HCT116 (cell line): ENCODE measurements at regions not wholly inside any gene's neighbourhood (a gene's known extent, or its start where the extent isn't known, plus 50 kb on each side); places are given as distances from the start of the nearest gene placed in this dataset.

ENCODE experiments used
- ATAC-seq: fragments of 200-7000 bp; cut with Tn5 transposase; 2 replicates; pipeline ENCODE4 v1.9.1; 2020; ENCODE audit warnings: mild to moderate bottlenecking, moderate library complexity
- BruUV-seq: library from RNA; stranded (reverse); fragments of 400-500 nt; replicated peaks from 2 replicates; lab custom pipeline; 2021; lab: Mats Ljungman, UMichigan
- CTCF ChIA-PET: fragments of 300-600 bp; sonication (Branson Sonifier 250); formaldehyde crosslinking; loops from one replicate; lab custom pipeline; 2021; ENCODE audit warnings: antibody characterized with exemption; lab: Charles Lee
- POLR2A ChIA-PET: fragments of 300-600, 350-600 bp; sonication (Branson Sonifier 250); formaldehyde crosslinking; loops from one replicate; lab custom pipeline; 2021; ENCODE audit warnings: antibody characterized with exemption; lab: Charles Lee
- RAD21 ChIA-PET, 2 experiments: fragments of 300-600 bp; sonication (Branson Sonifier 250); formaldehyde crosslinking; loops; one replicate each; lab custom pipeline; 2023; ENCODE audit warnings: low total read pairs in 2 of 2; ENCODE audit not compliant: uncharacterized antibody in 2 of 2, unreplicated experiment in 2 of 2, low non-redundant PET in 1 of 2; lab: Charles Lee
- DNase-seq: peaks from one replicate; pipeline ENCODE4 v3.0.0-alpha.2; 2010; ENCODE audit warnings: low read depth, low spot score
- H2AFZ ChIP-seq: fragments of 200-600 bp; shearing (Covaris generic), sonication (generic); 2 replicates; pipeline ENCODE4 v1.6.1; 2017; ENCODE audit warnings: low read depth, mixed run types, mixed read lengths, antibody characterized with exemption, low read length; ENCODE audit not compliant: poor library complexity, severe bottlenecking
- H3K27ac ChIP-seq: 2 replicates; pipeline ENCODE4 v1.5.1; 2012; ENCODE audit warnings: low read depth, low read length
- H3K27me3 ChIP-seq: fragments of 200-600 bp; sonication (generic); 2 replicates; pipeline ENCODE4 v1.6.1; 2016; ENCODE audit warnings: mixed run types, low read length, mixed read lengths; ENCODE audit not compliant: insufficient read depth
- H3K36me3 ChIP-seq, 2 experiments: fragments of 200-500 bp in 1 of 2; fragments of 200-600 bp in 1 of 2; sonication (Bioruptor generic) in 1 of 2; sonication (generic) in 1 of 2; 2 replicates each; pipeline versions ENCODE4 v1.5.1 to v1.6.1; 2014 to 2016; ENCODE audit warnings: low read length in 2 of 2, inconsistent platforms in 1 of 2, mixed read lengths in 1 of 2, mixed run types in 1 of 2; ENCODE audit not compliant: insufficient read depth in 2 of 2, control insufficient read depth in 1 of 2
- H3K4me1 ChIP-seq, 2 experiments: fragments of 200-600 bp in 1 of 2; sonication (generic) in 1 of 2; 2 replicates each; pipeline versions ENCODE4 v1.5.1 to v1.6.1; 2012 to 2017; ENCODE audit warnings: low read length in 2 of 2, inconsistent platforms in 1 of 2, mild to moderate bottlenecking in 1 of 2, mixed read lengths in 1 of 2, mixed run types in 1 of 2, moderate library complexity in 1 of 2; ENCODE audit not compliant: insufficient read depth in 2 of 2, control insufficient read depth in 1 of 2
- H3K4me2 ChIP-seq: fragments of 200-600 bp; sonication (generic); 2 replicates; pipeline ENCODE4 v1.6.1; 2017; ENCODE audit warnings: mixed run types, low read length, mixed read lengths
- H3K4me3 ChIP-seq, 2 experiments: fragments of 200-600 bp in 1 of 2; sonication (generic) in 1 of 2; replicated peaks in 1 of 2; 2 replicates each; pipeline ENCODE4 v1.5.1; 2011 to 2016; ENCODE audit warnings: low read length in 2 of 2, control low read depth in 1 of 2, low read depth in 1 of 2, mild to moderate bottlenecking in 1 of 2, mixed read lengths in 1 of 2, mixed run types in 1 of 2
- H3K79me2 ChIP-seq: fragments of 200-600 bp; sonication (generic); 2 replicates; pipeline ENCODE4 v1.6.1; 2017; ENCODE audit warnings: mild to moderate bottlenecking, mixed run types, low read length, moderate library complexity, mixed read lengths; ENCODE audit not compliant: insufficient read depth
- H3K9ac ChIP-seq: fragments of 200-600 bp; sonication (generic); 2 replicates; pipeline ENCODE4 v1.6.1; 2016; ENCODE audit warnings: low read length, mixed read lengths
- H3K9me2 ChIP-seq: fragments of 200-600 bp; sonication (generic), shearing (Covaris generic); 2 replicates; pipeline ENCODE4 v1.6.1; 2017; ENCODE audit warnings: mixed run types, mild to moderate bottlenecking, moderate library complexity; ENCODE audit not compliant: insufficient read depth
- H3K9me3 ChIP-seq, 2 experiments: fragments of 200-500 bp in 1 of 2; fragments of 200-600 bp in 1 of 2; sonication (Bioruptor generic) in 1 of 2; sonication (generic) in 1 of 2; 2 replicates each; pipeline ENCODE4 v1.6.1; 2014 to 2017; ENCODE audit warnings: low read length in 2 of 2, mixed read lengths in 2 of 2, inconsistent platforms in 1 of 2, low read depth in 1 of 2, mild to moderate bottlenecking in 1 of 2, mixed run types in 1 of 2, moderate library complexity in 1 of 2; ENCODE audit not compliant: control insufficient read depth in 1 of 2, insufficient read depth in 1 of 2
- H4K20me1 ChIP-seq: fragments of 200-600 bp; sonication (generic), shearing (Covaris generic); 2 replicates; pipeline ENCODE4 v1.6.1; 2017; ENCODE audit warnings: mixed run types, mild to moderate bottlenecking, moderate library complexity; ENCODE audit not compliant: insufficient read depth
- CEBPB ChIP-seq: IDR thresholded peaks from 2 replicates; pipeline ENCODE4 v1.6.1; 2012; ENCODE audit warnings: low read depth
- EZH2 ChIP-seq: fragments of 200-600 bp; sonication (generic); IDR thresholded peaks from 2 replicates; pipeline ENCODE4 v1.6.1; 2017; ENCODE audit warnings: antibody characterized with exemption, mixed run types
- EZH2phosphoT487 ChIP-seq: fragments of 200-600 bp; IDR thresholded peaks from 2 replicates; pipeline ENCODE4 v1.6.1; 2018; ENCODE audit warnings: antibody characterized with exemption, borderline replicate concordance
- SIN3A ChIP-seq: IDR thresholded peaks from 2 replicates; pipeline ENCODE4 v1.6.1; 2012; ENCODE audit warnings: low read depth
- YY1 ChIP-seq: IDR thresholded peaks from 2 replicates; pipeline ENCODE4 v1.6.1; 2011; ENCODE audit warnings: low read length, low read depth, moderate library complexity, mild to moderate bottlenecking; ENCODE audit not compliant: insufficient replicate concordance; ENCODE audit errors: extremely low read depth
- intact Hi-C: fragments of 100-400 bp; cut with micrococcal nuclease; formaldehyde crosslinking; loops from 2 replicates; pipeline ENCODE4 v1.10.0; 2022
- TF ChIP-seq, protein P1 (sequence below): IDR thresholded peaks from 2 replicates; pipeline ENCODE4 v1.6.1; 2012; ENCODE audit warnings: low read depth
- TF ChIP-seq, protein P2 (sequence below), 3 experiments: fragments of 200-600 bp in 1 of 3; sonication (generic) in 1 of 3; IDR thresholded peaks in 2 of 3; conservative IDR thresholded peaks in 1 of 3; 2 replicates each; pipeline ENCODE4 v1.5.1; 2012 to 2017; ENCODE audit warnings: low read depth in 2 of 3, low read length in 2 of 3, antibody characterized with exemption in 1 of 3, borderline replicate concordance in 1 of 3, control low read depth in 1 of 3, mild to moderate bottlenecking in 1 of 3, mixed read lengths in 1 of 3, mixed run types in 1 of 3, moderate library complexity in 1 of 3; ENCODE audit not compliant: insufficient read depth in 1 of 3
- TF ChIP-seq, protein P3 (sequence below): IDR thresholded peaks from 2 replicates; pipeline ENCODE4 v1.6.1; 2012
- TF ChIP-seq, protein P4 (sequence below): IDR thresholded peaks from 2 replicates; pipeline ENCODE4 v1.6.1; 2011; ENCODE audit warnings: mild to moderate bottlenecking, low read length, moderate library complexity; ENCODE audit not compliant: insufficient replicate concordance; ENCODE audit errors: extremely low read depth
- TF ChIP-seq, protein P5 (sequence below): IDR thresholded peaks from 2 replicates; pipeline ENCODE4 v1.6.1; 2012

DNA sequence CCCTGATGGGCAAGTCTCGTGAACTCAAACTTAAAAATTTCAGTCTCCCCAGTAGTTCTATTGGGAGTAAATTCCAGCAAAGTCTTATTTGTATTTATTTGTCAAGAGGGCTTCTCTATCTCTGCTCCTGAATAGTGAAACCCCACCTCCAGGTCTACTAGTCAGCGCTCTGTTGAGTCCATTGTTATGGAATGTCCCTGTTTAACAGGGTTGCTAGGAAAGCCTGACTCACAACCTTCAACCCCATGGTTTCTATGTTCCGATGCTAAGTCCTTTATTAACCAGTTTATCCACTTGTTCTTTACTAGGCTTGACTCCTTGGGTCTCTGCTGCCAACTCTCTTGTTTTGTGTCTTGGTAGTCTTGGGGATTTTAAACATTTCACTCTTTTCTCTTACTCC, 250.7 kb upstream of the MYOCD start:
- Histone ChIP-seq H3K4me3 (no peak overlapping the region), H4K20me1 (no peaks in the 10 kb centered on the region), H3K9ac (no peak overlapping the region), H3K4me1 (no peaks in the 10 kb centered on the region), H3K9me3 (no peaks in the 10 kb centered on the region), H3K9me2 (no peaks in the 10 kb centered on the region), H3K27me3 (peaks cover 8% of the 10 kb centered on the region), H3K4me2 (no peak overlapping the region), H3K36me3 (no peaks in the 10 kb centered on the region), H2AFZ (no peak overlapping the region), H3K79me2 (no peaks in the 10 kb centered on the region), H3K27ac (no peak overlapping the region)
- TF ChIP-seq EZH2 = no peak
- TF ChIP-seq, protein P1, sequence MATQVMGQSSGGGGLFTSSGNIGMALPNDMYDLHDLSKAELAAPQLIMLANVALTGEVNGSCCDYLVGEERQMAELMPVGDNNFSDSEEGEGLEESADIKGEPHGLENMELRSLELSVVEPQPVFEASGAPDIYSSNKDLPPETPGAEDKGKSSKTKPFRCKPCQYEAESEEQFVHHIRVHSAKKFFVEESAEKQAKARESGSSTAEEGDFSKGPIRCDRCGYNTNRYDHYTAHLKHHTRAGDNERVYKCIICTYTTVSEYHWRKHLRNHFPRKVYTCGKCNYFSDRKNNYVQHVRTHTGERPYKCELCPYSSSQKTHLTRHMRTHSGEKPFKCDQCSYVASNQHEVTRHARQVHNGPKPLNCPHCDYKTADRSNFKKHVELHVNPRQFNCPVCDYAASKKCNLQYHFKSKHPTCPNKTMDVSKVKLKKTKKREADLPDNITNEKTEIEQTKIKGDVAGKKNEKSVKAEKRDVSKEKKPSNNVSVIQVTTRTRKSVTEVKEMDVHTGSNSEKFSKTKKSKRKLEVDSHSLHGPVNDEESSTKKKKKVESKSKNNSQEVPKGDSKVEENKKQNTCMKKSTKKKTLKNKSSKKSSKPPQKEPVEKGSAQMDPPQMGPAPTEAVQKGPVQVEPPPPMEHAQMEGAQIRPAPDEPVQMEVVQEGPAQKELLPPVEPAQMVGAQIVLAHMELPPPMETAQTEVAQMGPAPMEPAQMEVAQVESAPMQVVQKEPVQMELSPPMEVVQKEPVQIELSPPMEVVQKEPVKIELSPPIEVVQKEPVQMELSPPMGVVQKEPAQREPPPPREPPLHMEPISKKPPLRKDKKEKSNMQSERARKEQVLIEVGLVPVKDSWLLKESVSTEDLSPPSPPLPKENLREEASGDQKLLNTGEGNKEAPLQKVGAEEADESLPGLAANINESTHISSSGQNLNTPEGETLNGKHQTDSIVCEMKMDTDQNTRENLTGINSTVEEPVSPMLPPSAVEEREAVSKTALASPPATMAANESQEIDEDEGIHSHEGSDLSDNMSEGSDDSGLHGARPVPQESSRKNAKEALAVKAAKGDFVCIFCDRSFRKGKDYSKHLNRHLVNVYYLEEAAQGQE = no peak
- TF ChIP-seq, protein P2, sequence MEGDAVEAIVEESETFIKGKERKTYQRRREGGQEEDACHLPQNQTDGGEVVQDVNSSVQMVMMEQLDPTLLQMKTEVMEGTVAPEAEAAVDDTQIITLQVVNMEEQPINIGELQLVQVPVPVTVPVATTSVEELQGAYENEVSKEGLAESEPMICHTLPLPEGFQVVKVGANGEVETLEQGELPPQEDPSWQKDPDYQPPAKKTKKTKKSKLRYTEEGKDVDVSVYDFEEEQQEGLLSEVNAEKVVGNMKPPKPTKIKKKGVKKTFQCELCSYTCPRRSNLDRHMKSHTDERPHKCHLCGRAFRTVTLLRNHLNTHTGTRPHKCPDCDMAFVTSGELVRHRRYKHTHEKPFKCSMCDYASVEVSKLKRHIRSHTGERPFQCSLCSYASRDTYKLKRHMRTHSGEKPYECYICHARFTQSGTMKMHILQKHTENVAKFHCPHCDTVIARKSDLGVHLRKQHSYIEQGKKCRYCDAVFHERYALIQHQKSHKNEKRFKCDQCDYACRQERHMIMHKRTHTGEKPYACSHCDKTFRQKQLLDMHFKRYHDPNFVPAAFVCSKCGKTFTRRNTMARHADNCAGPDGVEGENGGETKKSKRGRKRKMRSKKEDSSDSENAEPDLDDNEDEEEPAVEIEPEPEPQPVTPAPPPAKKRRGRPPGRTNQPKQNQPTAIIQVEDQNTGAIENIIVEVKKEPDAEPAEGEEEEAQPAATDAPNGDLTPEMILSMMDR (IDR thresholded peaks at IDR 0.05 in 2 of 3, conservative IDR thresholded peaks at IDR 0.05 in 1 of 3; ENCODE audit: borderline replicate concordance in 1 of 3, insufficient read depth in 1 of 3, low read depth in 2 of 3, low read length in 2 of 3) = no peak
- TF ChIP-seq, protein P3, sequence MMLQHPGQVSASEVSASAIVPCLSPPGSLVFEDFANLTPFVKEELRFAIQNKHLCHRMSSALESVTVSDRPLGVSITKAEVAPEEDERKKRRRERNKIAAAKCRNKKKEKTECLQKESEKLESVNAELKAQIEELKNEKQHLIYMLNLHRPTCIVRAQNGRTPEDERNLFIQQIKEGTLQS = no peak
- TF ChIP-seq CEBPB = no peak
- no peak for TF ChIP-seq EZH2phosphoT487
- no peak for TF ChIP-seq YY1
- TF ChIP-seq, protein P4, sequence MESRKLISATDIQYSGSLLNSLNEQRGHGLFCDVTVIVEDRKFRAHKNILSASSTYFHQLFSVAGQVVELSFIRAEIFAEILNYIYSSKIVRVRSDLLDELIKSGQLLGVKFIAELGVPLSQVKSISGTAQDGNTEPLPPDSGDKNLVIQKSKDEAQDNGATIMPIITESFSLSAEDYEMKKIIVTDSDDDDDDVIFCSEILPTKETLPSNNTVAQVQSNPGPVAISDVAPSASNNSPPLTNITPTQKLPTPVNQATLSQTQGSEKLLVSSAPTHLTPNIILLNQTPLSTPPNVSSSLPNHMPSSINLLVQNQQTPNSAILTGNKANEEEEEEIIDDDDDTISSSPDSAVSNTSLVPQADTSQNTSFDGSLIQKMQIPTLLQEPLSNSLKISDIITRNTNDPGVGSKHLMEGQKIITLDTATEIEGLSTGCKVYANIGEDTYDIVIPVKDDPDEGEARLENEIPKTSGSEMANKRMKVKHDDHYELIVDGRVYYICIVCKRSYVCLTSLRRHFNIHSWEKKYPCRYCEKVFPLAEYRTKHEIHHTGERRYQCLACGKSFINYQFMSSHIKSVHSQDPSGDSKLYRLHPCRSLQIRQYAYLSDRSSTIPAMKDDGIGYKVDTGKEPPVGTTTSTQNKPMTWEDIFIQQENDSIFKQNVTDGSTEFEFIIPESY = no peak
- TF ChIP-seq SIN3A = no peak
- TF ChIP-seq, protein P5, sequence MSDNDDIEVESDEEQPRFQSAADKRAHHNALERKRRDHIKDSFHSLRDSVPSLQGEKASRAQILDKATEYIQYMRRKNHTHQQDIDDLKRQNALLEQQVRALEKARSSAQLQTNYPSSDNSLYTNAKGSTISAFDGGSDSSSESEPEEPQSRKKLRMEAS = no peak
- no TSS peak for BruUV-seq
- ATAC-seq (no peak), DNase-seq (no peak)
- intact Hi-C loops = no loop called here
- ChIA-PET RAD21 (no interaction called here), CTCF (no interaction called here), POLR2A (no interaction called here)
